Natural killer cell (primary cell): ENCODE measurements at regions not wholly inside any gene's neighbourhood (a gene's known extent, or its start where the extent isn't known, plus 50 kb on each side); places are given as distances from the start of the nearest gene placed in this dataset.
"Not testable (repeated sequence)": the region's sequence is repeated elsewhere in the genome, so short reads cannot be mapped to it uniquely, and the experiment has no call there.

Experiments
- ATAC-seq, 3 donors: fragments of 150-1000 bp in 2 of 3; fragments of 200-7000 bp in 1 of 3; cut with Tn5 transposase; 1 replicate in 1 of 3; 2 replicates in 2 of 3; pipeline ENCODE4 v1.10.0; 2021; ENCODE audit warnings: mild to moderate bottlenecking in 2 of 3, moderate library complexity in 2 of 3
- DNase-seq, 2 donors: peaks; one replicate each; pipeline versions ENCODE4 v3.0.0 to v3.0.0-alpha.2; 2013 to 2021; ENCODE audit warnings: mixed read lengths in 1 of 2
- H3K27ac ChIP-seq: one replicate; pipeline ENCODE4 v1.5.1; 2013; ENCODE audit warnings: mild to moderate bottlenecking, low read length
- H3K27me3 ChIP-seq: one replicate; pipeline ENCODE4 v1.6.1; 2013; ENCODE audit warnings: low read length; ENCODE audit not compliant: control insufficient read depth, insufficient read depth
- H3K36me3 ChIP-seq: one replicate; pipeline ENCODE4 v1.6.1; 2013; ENCODE audit warnings: low read length; ENCODE audit not compliant: control insufficient read depth, insufficient read depth
- H3K4me1 ChIP-seq: one replicate; pipeline ENCODE4 v1.6.1; 2013; ENCODE audit warnings: low read length; ENCODE audit not compliant: control insufficient read depth, insufficient read depth
- H3K4me3 ChIP-seq: one replicate; pipeline ENCODE4 v1.5.1; 2013; ENCODE audit warnings: low read length
- H3K9me3 ChIP-seq: one replicate; pipeline ENCODE4 v1.6.1; 2013; ENCODE audit warnings: low read length; ENCODE audit not compliant: control insufficient read depth, insufficient read depth
- H3K27ac Mint-ChIP-seq, 2 donors: one replicate each; pipeline ENCODE4 v1.8.0; 2022; ENCODE audit warnings: mild to moderate bottlenecking in 2 of 2, mixed read lengths in 2 of 2, moderate library complexity in 1 of 2
- H3K27me3 Mint-ChIP-seq, 2 donors: one replicate each; pipeline ENCODE4 v1.8.0; 2022; ENCODE audit warnings: low read depth in 2 of 2, mixed read lengths in 2 of 2
- H3K36me3 Mint-ChIP-seq: one replicate; pipeline ENCODE4 v1.8.0; 2022; ENCODE audit warnings: mixed read lengths
- H3K4me1 Mint-ChIP-seq, 2 donors: one replicate each; pipeline ENCODE4 v1.8.0; 2022; ENCODE audit warnings: mixed read lengths in 2 of 2
- H3K4me3 Mint-ChIP-seq: one replicate; pipeline ENCODE4 v1.8.0; 2022; ENCODE audit warnings: mild to moderate bottlenecking, moderate library complexity, mixed read lengths
- H3K9me3 Mint-ChIP-seq, 2 donors: one replicate each; pipeline ENCODE4 v1.8.0; 2022; ENCODE audit warnings: mixed read lengths in 2 of 2
- WGBS: methylation state at CpG from one replicate; pipeline ENCODE4 v1.1.7; 2013; ENCODE audit warnings: missing lambda C conversion rate; ENCODE audit not compliant: insufficient coverage; 5-methylcytosine and 5-hydroxymethylcytosine counted together
- intact Hi-C: fragments of 100-400 bp; cut with micrococcal nuclease; formaldehyde crosslinking; loops from one replicate; pipeline ENCODE4 v1.14.2; 2022
- TF ChIP-seq, protein P1 (sequence below): fragments of 200-600 bp; IDR thresholded peaks from one replicate; pipeline ENCODE4 v1.8.0; 2022; ENCODE audit warnings: antibody characterized with exemption

DNA sequence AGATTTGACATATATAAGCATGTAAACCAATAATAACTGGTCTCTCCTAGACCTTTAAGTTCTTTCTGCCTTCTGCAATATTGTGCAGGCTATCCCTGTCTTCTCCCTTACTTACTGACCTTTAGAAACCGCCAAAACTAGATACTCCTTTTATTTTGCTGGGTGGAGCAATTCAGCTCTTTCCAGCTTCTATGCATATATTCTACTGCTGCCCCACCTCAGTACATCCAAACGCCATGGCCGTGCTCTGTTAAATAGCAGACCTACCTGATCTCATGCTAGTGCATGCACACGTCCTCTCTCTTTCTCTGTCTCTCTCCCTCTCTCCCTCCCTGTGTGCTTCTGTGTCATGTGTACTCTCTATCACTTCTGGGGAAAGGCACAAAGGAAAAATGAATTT is 76.7 kb upstream of the CAPRIN1 start:
- no peak overlapping the region for H3K27ac Mint-ChIP-seq
- TF ChIP-seq, protein P1, sequence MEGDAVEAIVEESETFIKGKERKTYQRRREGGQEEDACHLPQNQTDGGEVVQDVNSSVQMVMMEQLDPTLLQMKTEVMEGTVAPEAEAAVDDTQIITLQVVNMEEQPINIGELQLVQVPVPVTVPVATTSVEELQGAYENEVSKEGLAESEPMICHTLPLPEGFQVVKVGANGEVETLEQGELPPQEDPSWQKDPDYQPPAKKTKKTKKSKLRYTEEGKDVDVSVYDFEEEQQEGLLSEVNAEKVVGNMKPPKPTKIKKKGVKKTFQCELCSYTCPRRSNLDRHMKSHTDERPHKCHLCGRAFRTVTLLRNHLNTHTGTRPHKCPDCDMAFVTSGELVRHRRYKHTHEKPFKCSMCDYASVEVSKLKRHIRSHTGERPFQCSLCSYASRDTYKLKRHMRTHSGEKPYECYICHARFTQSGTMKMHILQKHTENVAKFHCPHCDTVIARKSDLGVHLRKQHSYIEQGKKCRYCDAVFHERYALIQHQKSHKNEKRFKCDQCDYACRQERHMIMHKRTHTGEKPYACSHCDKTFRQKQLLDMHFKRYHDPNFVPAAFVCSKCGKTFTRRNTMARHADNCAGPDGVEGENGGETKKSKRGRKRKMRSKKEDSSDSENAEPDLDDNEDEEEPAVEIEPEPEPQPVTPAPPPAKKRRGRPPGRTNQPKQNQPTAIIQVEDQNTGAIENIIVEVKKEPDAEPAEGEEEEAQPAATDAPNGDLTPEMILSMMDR: no peak
- DNase-seq (no peak), ATAC-seq (no peak)
- Histone ChIP-seq H3K27me3 (peaks cover 2% of the 10 kb centered on the region), H3K4me3 (no peak overlapping the region), H3K4me1 (no peaks in the 10 kb centered on the region), H3K9me3 (no peaks in the 10 kb centered on the region), H3K36me3 (no peaks in the 10 kb centered on the region), H3K27ac (no peak overlapping the region)
- WGBS: 89% methylated on average over 4 of the region's 4 CpGs
- H3K4me3 Mint-ChIP-seq: no peak overlapping the region
- H3K9me3 Mint-ChIP-seq: no peaks in the 10 kb centered on the region
- intact Hi-C loops: no loop called here
- no peaks in the 10 kb centered on the region for H3K4me1 Mint-ChIP-seq
- peaks cover 9 to 13% of the 10 kb centered on the region in 2 donors for H3K27me3 Mint-ChIP-seq
- H3K36me3 Mint-ChIP-seq: no peaks in the 10 kb centered on the region

DNA sequence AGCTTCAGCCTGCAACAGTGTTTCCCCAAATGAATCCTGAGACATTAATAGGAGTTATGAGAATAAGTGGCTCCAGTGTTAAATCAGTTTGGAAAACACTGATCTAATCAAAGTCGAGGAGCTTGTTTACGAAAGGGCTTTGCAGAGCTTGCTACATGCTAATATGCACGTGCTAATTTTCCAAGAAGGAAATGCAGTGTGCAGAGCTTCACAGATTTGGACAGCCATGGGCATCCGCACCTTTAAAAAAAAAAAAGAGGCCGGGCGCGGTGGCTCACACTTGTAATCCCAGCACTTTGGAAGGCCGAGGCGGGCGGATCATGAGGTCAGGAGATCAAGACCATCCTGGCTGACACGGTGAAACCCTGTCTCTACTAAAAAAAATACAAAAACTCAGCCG is 79.7 kb upstream of the LMO2 start:
- H3K4me1 ChIP-seq, DNase-seq, H3K27me3 Mint-ChIP-seq, H3K9me3 ChIP-seq, H3K4me3 ChIP-seq, H3K27me3 ChIP-seq, H3K9me3 Mint-ChIP-seq, H3K27ac Mint-ChIP-seq, ATAC-seq, H3K36me3 ChIP-seq, H3K4me3 Mint-ChIP-seq, H3K27ac ChIP-seq, H3K36me3 Mint-ChIP-seq, H3K4me1 Mint-ChIP-seq: not testable (repeated sequence)
- intact Hi-C loops: loop anchor here (1.0 kb wide), 1 partner anchor 113 kb away; no protein-coding TSS in a partner anchor
- WGBS: 84% methylated on average over 5 of the region's 12 CpGs

DNA sequence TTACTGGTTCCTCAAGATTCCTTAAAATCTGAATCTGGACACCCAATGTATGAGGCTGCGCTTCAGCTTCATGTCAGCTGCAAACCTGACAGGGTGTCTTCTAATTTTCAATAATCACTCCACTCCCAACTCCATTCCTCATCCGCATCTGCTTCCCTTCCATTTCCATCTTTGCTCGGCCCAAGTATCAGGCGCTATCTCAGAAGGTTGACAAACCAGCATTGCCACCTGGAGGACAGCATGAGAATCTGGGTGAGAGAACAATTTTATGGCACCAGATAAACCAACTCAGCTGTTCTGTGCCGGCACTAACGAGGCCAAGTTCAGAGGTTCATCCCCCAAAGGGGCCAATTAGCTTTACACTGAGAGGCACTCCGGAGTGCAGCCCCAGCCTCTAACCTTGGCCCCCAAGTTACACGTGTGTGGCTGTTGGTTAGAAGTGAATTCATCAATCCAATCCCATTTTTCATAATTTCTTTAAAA is 79.1 kb upstream of the LMO2 start:
- Histone ChIP-seq H3K4me1 (no peaks in the 10 kb centered on the region), H3K9me3 (no peaks in the 10 kb centered on the region), H3K27ac (no peak overlapping the region), H3K4me3 (no peak overlapping the region), H3K27me3 (peaks cover 2% of the 10 kb centered on the region), H3K36me3 (no peaks in the 10 kb centered on the region)
- Mint-ChIP-seq H3K27me3 (peaks cover 7 to 8% of the 10 kb centered on the region in 2 donors), H3K4me3 (no peak overlapping the region), H3K9me3 (no peaks in the 10 kb centered on the region), H3K4me1 (no peaks in the 10 kb centered on the region), H3K27ac (no peak overlapping the region), H3K36me3 (no peaks in the 10 kb centered on the region)
- DNase-seq (peak in 1 of 2 donors; percentile 47), ATAC-seq (peak in 1 of 3 donors; percentile 43)
- WGBS: 24% methylated on average over 7 of the region's 8 CpGs
- intact Hi-C loops: loop anchor here (1.0 kb wide), 1 partner anchor 113 kb away; no protein-coding TSS in a partner anchor
- TF ChIP-seq, protein P1: no peak

DNA sequence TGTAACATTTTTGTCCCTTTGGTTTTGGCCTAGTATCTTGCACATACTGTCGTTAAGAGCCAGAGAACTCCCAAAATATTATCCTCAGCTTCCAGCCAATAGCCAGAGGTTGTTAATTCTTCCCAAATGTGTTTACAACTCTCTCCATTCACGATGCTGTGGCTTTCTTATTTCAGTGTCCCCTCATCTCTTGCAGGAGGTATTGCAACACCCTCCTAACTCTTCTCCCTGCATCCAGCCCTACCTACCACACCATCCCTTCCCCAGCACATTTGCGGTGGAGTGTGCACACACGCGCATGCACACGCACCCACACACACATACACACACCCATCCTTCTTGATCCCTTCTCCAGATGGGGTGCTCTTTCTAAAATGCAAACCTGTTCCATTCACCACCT is 75.6 kb upstream of the LMO2 start:
- no peak for ATAC-seq
- H3K36me3 Mint-ChIP-seq: no peaks in the 10 kb centered on the region
- no peaks in the 10 kb centered on the region for H3K4me1 Mint-ChIP-seq
- 88% methylated on average over 6 of the region's 6 CpGs for WGBS
- no peak overlapping the region for H3K4me3 Mint-ChIP-seq
- intact Hi-C loops: no loop called here
- no peak overlapping the region for H3K27ac Mint-ChIP-seq
- Histone ChIP-seq H3K4me1 (no peaks in the 10 kb centered on the region), H3K27ac (no peak overlapping the region), H3K4me3 (no peak overlapping the region), H3K9me3 (no peaks in the 10 kb centered on the region), H3K27me3 (peaks cover 2% of the 10 kb centered on the region), H3K36me3 (no peaks in the 10 kb centered on the region)
- H3K27me3 Mint-ChIP-seq: peaks cover 11 to 34% of the 10 kb centered on the region in 2 donors
- DNase-seq: no peak
- no peaks in the 10 kb centered on the region for H3K9me3 Mint-ChIP-seq
- TF ChIP-seq, protein P1: no peak
